COR-L47 (cell line): ENCODE measurements at regions not wholly inside any gene's neighbourhood (a gene's known extent, or its start where the extent isn't known, plus 50 kb on each side); places are given as distances from the start of the nearest gene placed in this dataset.

Experiments
- DNase-seq: peaks from one replicate; lab custom pipeline; 2025; lab: John Stamatoyannopoulos, UW

- no peak for DNase-seq
Observed at GRCh38 chr5:97846643-97847042, 663.6 kb upstream of the RIOK2 start.

GRCh38 chr5:97847920-97848631 is 665.0 kb upstream of the RIOK2 start:
- no peak for DNase-seq

GRCh38 chr5:97851036-97851435 is 668.0 kb upstream of the RIOK2 start:
- DNase-seq = no peak

GRCh38 chr5:97854871-97855762 is 672.1 kb upstream of the RIOK2 start:
- DNase-seq = no peak

GRCh38 chr5:97874491-97874890 is 691.4 kb upstream of the RIOK2 start:
- DNase-seq = no peak

GRCh38 chr5:97876272-97876671 is 693.2 kb upstream of the RIOK2 start:
- DNase-seq = no peak

- DNase-seq = no peak
Observed at GRCh38 chr5:97877588-97877987, 694.5 kb upstream of the RIOK2 start.

GRCh38 chr5:97888439-97888838 is 705.4 kb upstream of the RIOK2 start:
- DNase-seq = no peak

GRCh38 chr5:97891971-97892370 is 708.9 kb upstream of the RIOK2 start:
- DNase-seq = no peak

- no peak for DNase-seq
Observed at GRCh38 chr5:97903742-97904141, 720.7 kb upstream of the RIOK2 start.

GRCh38 chr5:97906135-97906534 is 723.1 kb upstream of the RIOK2 start:
- DNase-seq = no peak

- no peak for DNase-seq
Observed at GRCh38 chr5:97907646-97908400, 724.8 kb upstream of the RIOK2 start.

- DNase-seq = no peak
Observed at GRCh38 chr5:97909541-97909940, 726.5 kb upstream of the RIOK2 start.

GRCh38 chr5:97914483-97914882 is 731.4 kb upstream of the RIOK2 start:
- DNase-seq = no peak

GRCh38 chr5:97915106-97915505 is 732.1 kb upstream of the RIOK2 start:
- DNase-seq = no peak

GRCh38 chr5:97918057-97918456 is 735.0 kb upstream of the RIOK2 start:
- no peak for DNase-seq

- no peak for DNase-seq
Observed at GRCh38 chr5:97918620-97919019, 735.6 kb upstream of the RIOK2 start.

- DNase-seq = no peak
Observed at GRCh38 chr5:97919719-97920118, 736.7 kb upstream of the RIOK2 start.

GRCh38 chr5:97922776-97923175 is 739.7 kb upstream of the RIOK2 start:
- DNase-seq = no peak

GRCh38 chr5:97923496-97923895 is 740.4 kb upstream of the RIOK2 start:
- no peak for DNase-seq

- no peak for DNase-seq
Observed at GRCh38 chr5:97923997-97924396, 741.0 kb upstream of the RIOK2 start.

- no peak for DNase-seq
Observed at GRCh38 chr5:97929383-97929782, 746.3 kb upstream of the RIOK2 start.

- DNase-seq = no peak
Observed at GRCh38 chr5:97931829-97932228, 748.8 kb upstream of the RIOK2 start.
